ENCODE measurements at regions not wholly inside any gene's neighbourhood (a gene's known extent, or its start where the extent isn't known, plus 50 kb on each side); places are given as distances from the start of the nearest gene placed in this dataset.

DNA sequence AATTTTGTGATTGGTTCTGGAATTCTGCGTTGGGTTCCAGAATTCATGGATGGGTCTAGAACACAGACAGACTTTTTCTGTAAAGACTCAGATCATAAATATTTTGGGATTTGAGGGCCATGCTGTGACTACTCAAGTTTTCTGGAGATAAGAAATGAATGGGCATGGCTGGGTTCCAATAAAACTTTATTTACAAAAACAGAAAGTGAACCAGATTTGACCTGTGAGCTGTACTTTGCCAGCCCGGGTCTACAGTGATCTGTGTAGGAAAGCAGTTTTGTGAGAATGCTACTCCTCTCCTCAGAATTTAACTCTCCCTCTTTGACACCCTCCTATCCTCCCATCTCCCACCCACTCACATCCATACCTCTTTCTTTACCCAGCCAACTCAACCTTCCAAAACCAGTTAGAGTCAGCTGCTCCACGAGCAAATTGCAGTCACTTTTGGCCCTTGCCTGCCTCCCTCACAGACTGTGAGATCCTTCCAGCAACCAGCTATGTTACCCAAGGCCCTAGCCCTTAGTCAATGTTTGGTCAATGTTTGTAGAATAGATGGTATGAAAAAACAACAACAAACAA, 312.8 kb upstream of the ZMIZ1 start:
- TF ChIP-seq, protein P1, sequence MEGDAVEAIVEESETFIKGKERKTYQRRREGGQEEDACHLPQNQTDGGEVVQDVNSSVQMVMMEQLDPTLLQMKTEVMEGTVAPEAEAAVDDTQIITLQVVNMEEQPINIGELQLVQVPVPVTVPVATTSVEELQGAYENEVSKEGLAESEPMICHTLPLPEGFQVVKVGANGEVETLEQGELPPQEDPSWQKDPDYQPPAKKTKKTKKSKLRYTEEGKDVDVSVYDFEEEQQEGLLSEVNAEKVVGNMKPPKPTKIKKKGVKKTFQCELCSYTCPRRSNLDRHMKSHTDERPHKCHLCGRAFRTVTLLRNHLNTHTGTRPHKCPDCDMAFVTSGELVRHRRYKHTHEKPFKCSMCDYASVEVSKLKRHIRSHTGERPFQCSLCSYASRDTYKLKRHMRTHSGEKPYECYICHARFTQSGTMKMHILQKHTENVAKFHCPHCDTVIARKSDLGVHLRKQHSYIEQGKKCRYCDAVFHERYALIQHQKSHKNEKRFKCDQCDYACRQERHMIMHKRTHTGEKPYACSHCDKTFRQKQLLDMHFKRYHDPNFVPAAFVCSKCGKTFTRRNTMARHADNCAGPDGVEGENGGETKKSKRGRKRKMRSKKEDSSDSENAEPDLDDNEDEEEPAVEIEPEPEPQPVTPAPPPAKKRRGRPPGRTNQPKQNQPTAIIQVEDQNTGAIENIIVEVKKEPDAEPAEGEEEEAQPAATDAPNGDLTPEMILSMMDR (IDR thresholded peaks at IDR 0.05; ENCODE audit: low read depth, low read length), result no peak
- no peak overlapping the region for H3K4me3 ChIP-seq (ENCODE audit: low read depth, low read length)

DNA sequence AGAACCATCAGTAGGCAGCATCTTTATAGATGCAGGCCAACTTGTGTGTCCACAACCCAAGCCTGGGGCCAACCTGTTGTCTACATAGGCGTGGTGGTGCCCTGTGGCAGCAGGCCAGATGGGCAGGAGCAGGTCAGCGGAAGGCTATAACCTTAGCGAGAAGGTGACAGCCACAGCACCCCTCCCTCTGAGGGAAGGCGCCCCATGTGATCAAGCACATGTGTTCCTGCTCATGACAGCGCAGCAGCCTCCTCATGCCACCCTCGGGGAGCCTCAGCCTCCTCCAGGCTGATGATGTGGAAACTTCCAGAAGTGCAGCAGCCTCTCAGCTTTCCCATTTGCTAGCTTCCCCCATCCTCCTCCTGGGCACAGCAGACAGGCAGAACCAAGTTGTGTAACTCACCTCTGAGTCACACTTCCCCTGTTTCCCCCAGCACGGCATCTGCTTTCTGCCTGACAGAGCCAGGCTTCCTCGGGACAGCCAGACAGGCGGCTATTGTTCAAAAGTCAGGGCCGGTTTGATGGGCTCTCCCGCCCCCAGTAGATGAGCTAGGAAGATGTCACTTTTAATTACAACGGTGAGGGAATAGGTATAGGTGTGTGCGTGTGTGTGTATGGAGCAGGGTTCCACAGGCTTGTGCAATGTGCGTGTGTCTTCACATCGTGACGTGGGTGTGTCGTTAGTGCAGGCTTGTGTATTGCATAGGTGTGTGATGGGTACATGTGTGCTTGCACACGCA, 312.0 kb upstream of the ZMIZ1 start:
- no peak overlapping the region for H3K4me3 ChIP-seq (ENCODE audit: low read depth, low read length)
- TF ChIP-seq, protein P1 (IDR thresholded peaks at IDR 0.05; ENCODE audit: low read depth, low read length), result no peak

DNA sequence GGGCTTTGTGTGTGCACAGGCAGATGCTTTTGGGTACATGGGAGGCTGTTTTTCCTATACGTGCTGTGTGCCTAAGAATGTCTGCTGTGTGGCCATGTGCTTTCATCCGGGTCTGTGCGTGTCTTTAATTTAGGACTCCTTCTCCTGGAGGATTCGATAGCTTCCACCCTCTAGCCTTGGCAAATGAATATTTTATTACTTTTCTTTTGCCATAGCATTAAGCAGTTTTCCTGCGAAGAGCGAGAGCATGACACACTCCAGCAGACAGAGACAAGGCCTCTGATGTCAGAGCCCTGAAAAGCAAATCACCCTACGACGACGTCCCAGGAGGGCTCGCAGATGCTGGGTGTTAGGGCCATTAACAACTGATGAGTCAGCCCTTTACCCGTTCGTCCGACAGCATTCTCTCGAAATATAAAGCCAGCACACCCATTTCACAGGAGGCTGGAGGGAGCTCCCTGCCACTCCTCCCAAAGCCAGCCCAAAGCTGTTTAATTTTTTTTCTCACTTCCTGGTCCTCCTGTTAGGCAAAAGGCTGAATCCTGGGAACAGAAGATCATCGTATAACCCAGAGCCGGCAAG, 311.3 kb upstream of the ZMIZ1 start:
- TF ChIP-seq, protein P1 (IDR thresholded peaks at IDR 0.05; ENCODE audit: low read depth, low read length), result no peak
- no peak overlapping the region for H3K4me3 ChIP-seq (ENCODE audit: low read depth, low read length)

DNA sequence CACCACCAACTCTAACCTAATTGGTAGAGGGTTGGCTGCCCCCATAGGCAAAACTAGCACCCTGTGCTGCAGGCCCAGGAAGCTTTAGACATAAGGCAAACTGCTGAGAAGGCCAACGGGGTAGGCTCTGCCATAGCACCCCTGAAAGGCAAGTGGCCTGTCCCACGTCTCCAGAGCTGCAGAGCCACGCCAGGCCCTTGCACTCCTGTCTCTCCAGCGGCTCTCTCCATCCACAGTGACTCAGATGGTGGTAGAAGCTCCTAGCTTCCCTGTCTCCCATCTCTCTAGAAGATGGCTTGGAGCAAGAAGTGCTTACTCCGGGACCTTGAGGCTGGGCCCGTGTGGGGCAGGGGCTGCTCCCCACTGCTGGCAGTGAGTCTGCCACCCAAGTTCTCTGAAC, 310.6 kb upstream of the ZMIZ1 start:
- TF ChIP-seq, protein P1 (IDR thresholded peaks at IDR 0.05; ENCODE audit: low read depth, low read length), result no peak
- H3K4me3 ChIP-seq (ENCODE audit: low read depth, low read length), result no peak overlapping the region

DNA sequence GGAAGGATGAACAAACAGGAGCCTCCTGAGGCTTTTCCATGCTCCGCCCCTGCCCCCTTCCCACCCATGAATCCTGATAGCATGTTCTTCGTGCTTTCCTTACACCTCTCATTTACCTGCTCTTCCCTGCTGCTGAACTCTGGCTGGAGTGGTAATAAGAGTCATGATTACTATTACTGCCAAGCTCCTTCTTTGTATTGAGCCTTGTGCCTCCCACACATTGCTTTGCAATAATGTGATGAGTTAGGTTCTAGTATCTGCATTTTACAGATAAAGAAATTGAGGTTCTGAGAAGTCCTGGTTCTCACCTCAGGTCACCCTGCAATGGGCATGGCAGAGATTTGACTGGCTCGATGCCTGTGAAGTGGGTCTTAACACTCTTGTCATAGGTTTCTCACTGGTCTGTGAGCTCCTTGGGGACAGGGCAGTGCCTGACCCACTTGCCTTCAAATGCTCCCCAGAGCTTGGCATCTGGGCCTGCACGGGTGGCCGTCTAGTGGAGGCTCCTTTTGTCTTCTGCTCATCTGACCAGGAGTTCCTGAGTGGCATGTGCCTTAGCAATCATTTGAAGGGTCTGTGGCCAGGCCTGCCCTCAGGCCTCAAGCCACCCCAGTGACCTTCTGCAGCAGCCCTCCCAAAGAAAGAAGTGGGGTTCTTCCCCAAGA, 309.2 kb upstream of the ZMIZ1 start:
- TF ChIP-seq, protein P1 (IDR thresholded peaks at IDR 0.05; ENCODE audit: low read depth, low read length), result no peak
- no peak overlapping the region for H3K4me3 ChIP-seq (ENCODE audit: low read depth, low read length)

DNA sequence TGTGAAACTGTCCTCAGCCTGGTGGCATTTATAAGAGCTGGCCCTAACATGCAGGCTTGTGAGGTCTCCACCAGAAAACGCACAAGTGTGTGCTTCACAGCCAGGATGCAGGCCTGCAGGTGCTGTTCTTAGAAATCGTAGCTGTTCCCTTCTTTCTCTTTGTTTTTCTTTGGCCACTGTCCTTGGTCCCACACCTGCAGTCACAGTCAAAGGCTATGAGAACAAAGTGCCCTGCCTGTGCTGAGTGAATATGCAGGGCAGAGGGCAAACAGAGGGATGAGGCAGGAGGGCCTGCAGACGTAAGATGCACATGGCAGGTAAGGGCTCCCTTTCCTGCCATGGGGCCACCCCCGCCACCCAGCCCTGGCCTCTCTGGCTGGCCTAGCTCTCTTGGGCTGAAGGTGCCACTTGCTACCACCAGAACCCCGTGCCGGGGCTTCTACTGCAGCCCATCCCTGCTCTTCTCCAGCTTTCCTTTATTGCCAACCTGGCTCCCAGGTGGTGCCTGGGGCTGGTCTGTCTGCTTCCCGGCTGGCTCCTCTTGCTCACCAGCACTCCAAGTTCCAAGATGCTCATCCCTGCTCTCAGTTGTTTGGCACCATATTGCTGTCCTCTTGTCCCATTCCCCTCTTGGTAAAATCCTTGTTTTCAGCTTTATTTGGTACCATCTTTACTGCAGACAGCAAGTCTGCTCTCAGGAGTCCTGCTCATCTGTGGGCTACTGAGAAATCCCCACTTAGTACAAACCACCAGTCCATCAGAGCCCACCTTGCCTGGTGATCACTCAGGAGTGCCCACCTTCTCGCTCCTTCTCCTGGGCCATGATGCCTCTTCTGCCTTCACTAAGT, 308.1 kb upstream of the ZMIZ1 start:
- TF ChIP-seq, protein P1 (IDR thresholded peaks at IDR 0.05; ENCODE audit: low read depth, low read length), result no peak
- H3K4me3 ChIP-seq (ENCODE audit: low read depth, low read length), result no peak overlapping the region
